AG09309 (cell line): ENCODE measurements at regions not wholly inside any gene's neighbourhood (a gene's known extent, or its start where the extent isn't known, plus 50 kb on each side); places are given as distances from the start of the nearest gene placed in this dataset.

Experiments used
- DNase-seq: peaks from one replicate; pipeline ENCODE4 v3.0.0-alpha.2; 2010; ENCODE audit warnings: low read depth
- H3K4me3 ChIP-seq: 2 replicates; pipeline ENCODE4 v1.5.1; 2011; ENCODE audit warnings: mild to moderate bottlenecking, low read depth, low read length, moderate library complexity; ENCODE audit not compliant: control insufficient read depth
- TF ChIP-seq, protein P1 (sequence below): IDR thresholded peaks from 2 replicates; pipeline ENCODE4 v1.5.1; 2011; ENCODE audit warnings: mild to moderate bottlenecking, low read depth, low read length, inconsistent platforms; ENCODE audit not compliant: insufficient read depth, control insufficient read depth; ENCODE audit errors: missing control alignments

DNA sequence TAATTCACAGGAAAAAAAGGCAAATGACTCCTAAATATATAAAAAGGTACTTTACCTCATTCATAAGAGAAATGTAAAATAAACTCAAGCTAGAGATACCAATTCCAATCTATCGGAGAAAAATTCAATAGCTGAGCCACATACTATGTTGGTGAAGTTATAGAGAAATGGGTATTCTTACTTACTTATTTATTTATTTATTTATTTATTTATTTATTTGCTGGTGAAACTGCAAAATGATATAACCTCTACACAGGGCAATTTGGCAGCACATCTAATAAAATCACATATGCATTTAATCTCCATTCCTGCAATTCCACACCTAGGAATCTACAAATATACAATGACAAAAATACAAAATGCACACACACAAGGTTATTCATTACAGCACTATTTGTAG is 117.5 kb upstream of the TMEM168 start:
- TF ChIP-seq, protein P1, sequence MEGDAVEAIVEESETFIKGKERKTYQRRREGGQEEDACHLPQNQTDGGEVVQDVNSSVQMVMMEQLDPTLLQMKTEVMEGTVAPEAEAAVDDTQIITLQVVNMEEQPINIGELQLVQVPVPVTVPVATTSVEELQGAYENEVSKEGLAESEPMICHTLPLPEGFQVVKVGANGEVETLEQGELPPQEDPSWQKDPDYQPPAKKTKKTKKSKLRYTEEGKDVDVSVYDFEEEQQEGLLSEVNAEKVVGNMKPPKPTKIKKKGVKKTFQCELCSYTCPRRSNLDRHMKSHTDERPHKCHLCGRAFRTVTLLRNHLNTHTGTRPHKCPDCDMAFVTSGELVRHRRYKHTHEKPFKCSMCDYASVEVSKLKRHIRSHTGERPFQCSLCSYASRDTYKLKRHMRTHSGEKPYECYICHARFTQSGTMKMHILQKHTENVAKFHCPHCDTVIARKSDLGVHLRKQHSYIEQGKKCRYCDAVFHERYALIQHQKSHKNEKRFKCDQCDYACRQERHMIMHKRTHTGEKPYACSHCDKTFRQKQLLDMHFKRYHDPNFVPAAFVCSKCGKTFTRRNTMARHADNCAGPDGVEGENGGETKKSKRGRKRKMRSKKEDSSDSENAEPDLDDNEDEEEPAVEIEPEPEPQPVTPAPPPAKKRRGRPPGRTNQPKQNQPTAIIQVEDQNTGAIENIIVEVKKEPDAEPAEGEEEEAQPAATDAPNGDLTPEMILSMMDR: no peak
- no peak for DNase-seq

GRCh38 chr7:112905950-112906349 is 115.8 kb upstream of the TMEM168 start:
- TF ChIP-seq, protein P1: no peak
- no peak for DNase-seq
- H3K4me3 ChIP-seq: no peak overlapping the region

More for the DNA sequence above, 117.5 kb upstream of the TMEM168 start:
- no peak overlapping the region for H3K4me3 ChIP-seq

- no peak overlapping the region for H3K4me3 ChIP-seq
- DNase-seq: no peak
- TF ChIP-seq, protein P1: no peak
Observed at GRCh38 chr7:112905413-112905812, 115.2 kb upstream of the TMEM168 start.

- H3K4me3 ChIP-seq: no peak overlapping the region
- DNase-seq: peak; percentile 16
- TF ChIP-seq, protein P1: peak; percentile 82
Observed at GRCh38 chr7:112898432-112899290, 108.5 kb upstream of the TMEM168 start.

DNA sequence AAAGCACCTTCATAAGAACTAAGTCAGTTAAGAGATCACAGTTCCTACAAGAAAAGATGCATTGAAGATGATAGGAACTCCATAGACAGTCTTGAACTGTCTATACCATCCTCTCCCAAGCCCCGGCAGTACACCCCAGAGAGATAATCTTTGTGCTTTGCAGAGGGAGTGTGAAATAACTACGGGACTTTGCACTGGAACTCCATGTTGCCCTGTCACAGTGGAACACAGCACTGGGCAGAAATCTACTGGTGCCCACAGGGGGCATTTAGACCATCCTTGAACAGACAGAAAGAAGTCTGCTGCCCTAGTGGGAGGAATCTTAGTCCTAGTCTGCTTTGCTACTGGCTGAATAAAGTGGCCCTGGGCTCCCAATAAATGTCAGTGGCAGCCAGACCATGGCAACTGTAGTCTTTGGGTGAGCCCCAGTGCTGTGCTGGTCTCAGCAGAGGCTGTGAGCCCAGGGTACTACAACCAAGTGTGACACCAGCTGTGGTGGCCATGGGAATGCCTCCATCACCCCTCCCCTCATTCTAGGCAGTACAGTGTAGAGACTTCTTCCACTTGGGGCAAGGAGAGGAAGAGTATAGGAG is 107.7 kb upstream of the TMEM168 start:
- no peak for DNase-seq
- no peak overlapping the region for H3K4me3 ChIP-seq
- TF ChIP-seq, protein P1: no peak

DNA sequence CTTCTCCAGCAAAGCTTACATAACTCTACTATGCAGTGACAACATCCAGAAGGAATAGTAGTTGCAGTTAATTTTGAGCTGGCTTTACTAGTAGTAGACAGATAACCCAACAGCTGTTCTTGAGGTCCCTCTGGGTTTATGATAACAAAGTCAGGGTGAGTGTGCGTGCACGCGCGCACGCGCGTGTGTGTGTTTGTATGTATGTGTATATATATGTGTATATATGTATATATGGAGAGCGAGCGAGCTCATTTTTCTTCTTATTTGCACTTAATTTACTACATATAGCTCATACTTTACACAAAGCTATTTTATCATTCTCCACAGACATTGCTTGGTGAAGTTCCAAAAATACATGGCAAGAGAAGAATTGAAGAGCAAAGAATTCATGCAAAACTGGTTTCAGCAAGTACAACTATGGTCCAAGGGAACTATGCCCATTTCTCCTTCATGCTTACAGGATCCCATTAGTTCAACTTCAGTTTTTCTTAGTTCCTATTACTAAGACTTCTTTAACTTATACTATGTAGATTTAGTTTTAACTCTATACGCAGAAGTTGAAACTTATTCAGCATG is 105.9 kb upstream of the TMEM168 start:
- TF ChIP-seq, protein P1: no peak
- no peak overlapping the region for H3K4me3 ChIP-seq

More for the DNA sequence above, 105.9 kb upstream of the TMEM168 start:
- DNase-seq: no peak
